IMR-90 (cell line): ENCODE measurements at regions not wholly inside any gene's neighbourhood (a gene's known extent, or its start where the extent isn't known, plus 50 kb on each side); places are given as distances from the start of the nearest gene placed in this dataset.

ENCODE experiments used
- ATAC-seq: fragments of 200-7000 bp; cut with Tn5 transposase; 2 replicates; pipeline ENCODE4 v1.9.1; 2020; ENCODE audit warnings: low read depth, mild to moderate bottlenecking, moderate library complexity
- BruUV-seq: library from RNA; stranded (reverse); fragments of 400-500 nt; replicated peaks from 2 replicates; lab custom pipeline; 2021; lab: Mats Ljungman, UMichigan
- CTCF ChIA-PET: fragments of 300-600 bp; formaldehyde crosslinking; extraction: SDS; loops from one replicate; lab custom pipeline; 2021; ENCODE audit warnings: antibody characterized with exemption; lab: Yijun Ruan, JAX
- POLR2A ChIA-PET: fragments of 300-600 bp; sonication (Branson Sonifier 250); formaldehyde crosslinking; loops from one replicate; lab custom pipeline; 2022; ENCODE audit warnings: antibody characterized with exemption; ENCODE audit not compliant: unreplicated experiment; lab: Charles Lee
- DNase-seq: peaks from one replicate; pipeline ENCODE4 v3.0.0; 2013
- H2AFZ ChIP-seq: replicated peaks from 2 replicates; pipeline ENCODE3; 2013; ENCODE audit warnings: low read length, mild to moderate bottlenecking; ENCODE audit not compliant: poor library complexity
- H2AK5ac ChIP-seq: 2 replicates; pipeline ENCODE4 v1.6.1; 2013; ENCODE audit warnings: low read depth, low read length, inconsistent platforms
- H2AK9ac ChIP-seq: replicated peaks from 2 replicates; pipeline ENCODE3; 2013; ENCODE audit warnings: mild to moderate bottlenecking, low read depth, low read length, moderate library complexity; ENCODE audit not compliant: poor library complexity
- H2BK120ac ChIP-seq: 2 replicates; pipeline ENCODE4 v1.6.1; 2013; ENCODE audit warnings: low read depth, low read length, inconsistent platforms
- H2BK15ac ChIP-seq: 3 replicates; pipeline ENCODE4 v1.6.1; 2013; ENCODE audit warnings: low read depth, low read length, inconsistent platforms
- H2BK20ac ChIP-seq: 2 replicates; pipeline ENCODE4 v1.6.1; 2013; ENCODE audit warnings: low read depth, mild to moderate bottlenecking, inconsistent platforms, low read length, moderate library complexity
- H2BK5ac ChIP-seq: 2 replicates; pipeline ENCODE4 v1.6.1; 2013; ENCODE audit warnings: mild to moderate bottlenecking, low read depth, low read length, inconsistent platforms; ENCODE audit not compliant: poor library complexity, severe bottlenecking
- H3K14ac ChIP-seq: replicated peaks from 2 replicates; pipeline ENCODE4 v1.6.1; 2013; ENCODE audit warnings: low read depth, low read length, inconsistent platforms
- H3K18ac ChIP-seq: 2 replicates; pipeline ENCODE4 v1.6.1; 2013; ENCODE audit warnings: low read depth, low read length, control low read depth
- H3K23ac ChIP-seq: 2 replicates; pipeline ENCODE4 v1.6.1; 2013; ENCODE audit warnings: low read depth, low read length, inconsistent platforms
- H3K27ac ChIP-seq: 2 replicates; pipeline ENCODE4 v1.5.1; 2013; ENCODE audit warnings: mild to moderate bottlenecking, control low read depth, low read length; ENCODE audit not compliant: insufficient read depth
- H3K27me3 ChIP-seq: 2 replicates; pipeline ENCODE4 v1.6.1; 2013; ENCODE audit warnings: low read length; ENCODE audit not compliant: control insufficient read depth, insufficient read depth
- H3K36me3 ChIP-seq: 2 replicates; pipeline ENCODE4 v1.6.1; 2013; ENCODE audit warnings: low read length, mixed read lengths; ENCODE audit not compliant: control insufficient read depth, insufficient read depth
- H3K4ac ChIP-seq: 2 replicates; pipeline ENCODE4 v1.6.1; 2013; ENCODE audit warnings: low read depth, low read length, inconsistent platforms
- H3K4me1 ChIP-seq: 2 replicates; pipeline ENCODE4 v1.6.1; 2013; ENCODE audit warnings: low read length, mixed read lengths; ENCODE audit not compliant: control insufficient read depth, insufficient read depth
- H3K4me2 ChIP-seq: 2 replicates; pipeline ENCODE4 v1.6.1; 2013; ENCODE audit warnings: low read depth, mild to moderate bottlenecking, control low read depth, low read length, moderate library complexity
- H3K4me3 ChIP-seq: 2 replicates; pipeline ENCODE4 v1.5.1; 2013; ENCODE audit warnings: low read depth, mild to moderate bottlenecking, control low read depth, low read length, moderate library complexity; ENCODE audit not compliant: insufficient read depth
- H3K56ac ChIP-seq: 2 replicates; pipeline ENCODE4 v1.6.1; 2013; ENCODE audit warnings: low read length, inconsistent platforms; ENCODE audit not compliant: insufficient read depth; ENCODE audit errors: extremely low read depth
- H3K79me1 ChIP-seq, 2 experiments: 2 replicates each; pipeline ENCODE4 v1.6.1; 2013; ENCODE audit warnings: low read length in 2 of 2, inconsistent platforms in 1 of 2, low read depth in 1 of 2
- H3K9ac ChIP-seq: 2 replicates; pipeline ENCODE4 v1.6.1; 2013; ENCODE audit warnings: low read depth, low read length, control low read depth
- H3K9me1 ChIP-seq: 2 replicates; pipeline ENCODE4 v1.6.1; 2013; ENCODE audit warnings: low read length, inconsistent platforms; ENCODE audit not compliant: insufficient read depth
- H3K9me3 ChIP-seq: 2 replicates; pipeline ENCODE4 v1.6.1; 2013; ENCODE audit warnings: low read length; ENCODE audit not compliant: control insufficient read depth, insufficient read depth
- H4K20me1 ChIP-seq: 2 replicates; pipeline ENCODE4 v1.6.1; 2013; ENCODE audit warnings: low read length, inconsistent platforms; ENCODE audit not compliant: insufficient read depth
- H4K5ac ChIP-seq: 2 replicates; pipeline ENCODE4 v1.6.1; 2013; ENCODE audit warnings: mild to moderate bottlenecking, low read depth, low read length, control low read depth
- H4K8ac ChIP-seq, 2 experiments: 2 replicates each; pipeline ENCODE4 v1.6.1; 2013; ENCODE audit warnings: low read depth in 2 of 2, low read length in 2 of 2, control low read depth in 1 of 2, inconsistent platforms in 1 of 2
- H4K91ac ChIP-seq: 2 replicates; pipeline ENCODE4 v1.6.1; 2013; ENCODE audit warnings: low read depth, low read length, inconsistent platforms; ENCODE audit not compliant: insufficient read depth
- BHLHE40 ChIP-seq: fragments of 150-350 bp; IDR thresholded peaks from 2 replicates; pipeline ENCODE4 v1.6.1; 2016; ENCODE audit warnings: mild to moderate bottlenecking, low read depth, low read length
- CEBPB ChIP-seq: IDR thresholded peaks from 2 replicates; pipeline ENCODE4 v1.6.1; 2012; ENCODE audit warnings: low read depth, low read length, improper control_type of control experiment
- FOS ChIP-seq: fragments of 150-350 bp; IDR thresholded peaks from 2 replicates; pipeline ENCODE4 v1.6.1; 2016; ENCODE audit warnings: low read depth, low read length
- MAFK ChIP-seq: IDR thresholded peaks from 2 replicates; pipeline ENCODE4 v1.6.1; 2012; ENCODE audit warnings: low read depth, low read length, improper control_type of control experiment
- MXI1 ChIP-seq: IDR thresholded peaks from 2 replicates; pipeline ENCODE4 v1.6.1; 2012; ENCODE audit warnings: low read depth, mild to moderate bottlenecking, low read length, moderate library complexity, borderline replicate concordance
- POLR2A ChIP-seq: IDR thresholded peaks from 2 replicates; pipeline ENCODE4 v1.6.1; 2012; ENCODE audit warnings: mild to moderate bottlenecking, low read depth, low read length
- RAD21 ChIP-seq: IDR thresholded peaks from 2 replicates; pipeline ENCODE4 v1.6.1; 2012; ENCODE audit warnings: low read length, improper control_type of control experiment
- RFX5 ChIP-seq: IDR thresholded peaks from 2 replicates; pipeline ENCODE4 v1.8.0; 2012; ENCODE audit warnings: low read depth, mild to moderate bottlenecking, low read length, moderate library complexity
- WGBS, 2 experiments: methylation state at CpG; one replicate each; pipeline versions ENCODE4 v1.1.5 to v1.1.7; 2013; ENCODE audit warnings: missing lambda C conversion rate in 2 of 2; ENCODE audit not compliant: insufficient read length in 1 of 2; ENCODE audit errors: extremely low coverage in 2 of 2; 5-methylcytosine and 5-hydroxymethylcytosine counted together
- dilution Hi-C: fragments of 300-500 bp; cut with HindIII; formaldehyde crosslinking; loops from one replicate; pipeline ENCODE4 v1.14.3; 2018; ENCODE audit warnings: low sequenced_read_pairs; ENCODE audit not compliant: unreplicated experiment
- in situ Hi-C: fragments of 300-500 bp; cut with MboI; formaldehyde crosslinking; loops from 3 replicates; pipeline ENCODE4 v1.14.3; 2019; ENCODE audit warnings: low sequenced_read_pairs, inconsistent platforms, mixed read lengths
- intact Hi-C: fragments of 100-400 bp; cut with micrococcal nuclease; formaldehyde crosslinking; loops from 2 replicates; pipeline ENCODE4 v1.10.0; 2022

DNA sequence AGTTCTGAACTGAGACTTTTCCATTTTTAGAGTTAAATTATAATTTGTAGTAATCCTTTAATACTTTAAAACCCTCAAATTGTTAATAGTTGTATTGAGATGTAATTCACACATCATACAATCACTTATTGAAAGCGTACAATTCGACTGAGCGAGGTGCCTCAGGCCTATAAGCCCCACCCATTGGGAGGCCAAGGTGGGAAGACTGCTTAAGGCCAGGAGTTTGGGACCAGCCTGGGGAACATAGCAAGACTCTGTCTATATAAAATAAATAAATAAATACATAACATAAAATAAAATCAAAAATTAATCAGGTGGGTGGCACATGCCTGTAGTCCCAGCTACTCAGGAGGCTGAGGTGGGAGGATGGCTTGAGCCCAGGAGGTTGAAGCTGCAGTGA, 70.3 kb downstream of the RWDD4 start:
- no CpG with 5 or more reads among the region's 3 CpGs for WGBS, 2 experiments
- in situ Hi-C loops: no loop called here
- Histone ChIP-seq H3K23ac (no peak overlapping the region), H3K79me1 (no peaks in the 10 kb centered on the region), H4K20me1 (no peaks in the 10 kb centered on the region), H2AK9ac (no peak overlapping the region), H4K91ac (no peak overlapping the region), H2BK120ac (no peak overlapping the region), H3K9me1 (no peaks in the 10 kb centered on the region), H3K18ac (peak overlapping the region; percentile 83; the same call in 1 of the 2 replicates), H3K27me3 (no peaks in the 10 kb centered on the region), H2BK5ac (no peak overlapping the region), H4K5ac (no peak overlapping the region), H3K36me3 (no peaks in the 10 kb centered on the region), H2BK20ac (no peak overlapping the region), H2BK15ac (no peak overlapping the region), H3K27ac (no peak overlapping the region), H3K14ac (no peak overlapping the region), H3K4ac (no peak overlapping the region), H3K56ac (no peak overlapping the region), H3K9me3 (no peaks in the 10 kb centered on the region), H4K8ac (no peak overlapping the region), H3K9ac (no peak overlapping the region), H3K4me1 (peaks cover 1% of the 10 kb centered on the region; the same call in 1 of the 2 replicates), H3K4me3 (no peak overlapping the region), H3K4me2 (peak overlapping the region; percentile 89), H2AFZ (no peak overlapping the region), H2AK5ac (no peak overlapping the region)
- TF ChIP-seq RFX5 (no peak), RAD21 (no peak), FOS (no peak), CEBPB (no peak), POLR2A (no peak), MXI1 (no peak), BHLHE40 (no peak), MAFK (no peak)
- dilution Hi-C loops: no loop called here
- ChIA-PET POLR2A (no interaction called here), CTCF (interaction anchor here (2.6 kb wide), 1 partner anchor 12 kb away, joined by 7 read pairs; no protein-coding TSS in a partner anchor)
- intact Hi-C loops: no loop called here
- BruUV-seq: no TSS peak
- ATAC-seq (no peak), DNase-seq (no peak)
